HG02623 (cell line): ENCODE measurements at regions not wholly inside any gene's neighbourhood (a gene's known extent, or its start where the extent isn't known, plus 50 kb on each side); places are given as distances from the start of the nearest gene placed in this dataset.

Source experiments
- ATAC-seq: cut with Tn5 transposase; IDR thresholded peaks from one replicate; pipeline ENCODE4 v1.9.1; 2021; ENCODE audit warnings: moderate library complexity; ENCODE audit not compliant: unreplicated experiment

GRCh38 chr5:147036691-147037245 lies 158.2 kb upstream of the PPP2R2B start:
- ATAC-seq, result no peak

GRCh38 chr5:147037515-147038205 lies 159.1 kb upstream of the PPP2R2B start:
- ATAC-seq, result no peak

GRCh38 chr5:147040856-147041255 lies 162.3 kb upstream of the PPP2R2B start:
- ATAC-seq, result no peak

- no peak for ATAC-seq
Measured at GRCh38 chr5:147044572-147045273, 166.2 kb upstream of the PPP2R2B start.

- ATAC-seq, result no peak
Measured at GRCh38 chr5:147045290-147045689, 166.7 kb upstream of the PPP2R2B start.

GRCh38 chr5:147046281-147046680 lies 167.7 kb upstream of the PPP2R2B start:
- ATAC-seq, result no peak

- ATAC-seq, result no peak
Measured at GRCh38 chr5:147046894-147047293, 168.3 kb upstream of the PPP2R2B start.

GRCh38 chr5:147049764-147050163 lies 171.2 kb upstream of the PPP2R2B start:
- ATAC-seq, result no peak

GRCh38 chr5:147050172-147050571 lies 171.6 kb upstream of the PPP2R2B start:
- no peak for ATAC-seq

GRCh38 chr5:147051193-147051592 lies 172.6 kb upstream of the PPP2R2B start:
- ATAC-seq, result no peak

- no peak for ATAC-seq
Measured at GRCh38 chr5:147052519-147052918, 174.0 kb upstream of the PPP2R2B start.

- no peak for ATAC-seq
Measured at GRCh38 chr5:147055089-147055826, 176.7 kb upstream of the PPP2R2B start.

- ATAC-seq, result no peak
Measured at GRCh38 chr5:147055850-147056566, 177.5 kb upstream of the PPP2R2B start.

GRCh38 chr5:147057051-147057450 lies 177.8 kb upstream of the STK32A start:
- no peak for ATAC-seq

GRCh38 chr5:147061431-147061830 lies 173.4 kb upstream of the STK32A start:
- ATAC-seq, result no peak

GRCh38 chr5:147062427-147062826 lies 172.4 kb upstream of the STK32A start:
- ATAC-seq, result no peak

- no peak for ATAC-seq
Measured at GRCh38 chr5:147063943-147064342, 170.9 kb upstream of the STK32A start.

- peak; percentile 80 for ATAC-seq
Measured at GRCh38 chr5:147065071-147065470, 169.8 kb upstream of the STK32A start.

- no peak for ATAC-seq
Measured at GRCh38 chr5:147068998-147069397, 165.8 kb upstream of the STK32A start.

- no peak for ATAC-seq
Measured at GRCh38 chr5:147072622-147073021, 162.2 kb upstream of the STK32A start.

- ATAC-seq, result no peak
Measured at GRCh38 chr5:147073098-147073497, 161.7 kb upstream of the STK32A start.
